Smooth muscle cell (in vitro differentiated cells): ENCODE measurements at regions not wholly inside any gene's neighbourhood (a gene's known extent, or its start where the extent isn't known, plus 50 kb on each side); places are given as distances from the start of the nearest gene placed in this dataset.

ENCODE experiments used
- DNase-seq: peaks from one replicate; lab custom pipeline; 2025; ENCODE audit not compliant: unreplicated experiment; lab: John Stamatoyannopoulos, UW
- H2AFZ ChIP-seq: fragments of 200-600 bp; sonication (generic); 2 replicates; pipeline ENCODE4 v1.6.0; 2016; ENCODE audit warnings: antibody characterized with exemption, low read depth, mild to moderate bottlenecking
- H3F3A ChIP-seq: fragments of 200-600 bp; sonication (generic); 2 replicates; pipeline ENCODE4 v1.6.0; 2017; ENCODE audit warnings: antibody characterized with exemption, low read depth
- H3K27ac ChIP-seq: fragments of 200-600 bp; sonication (generic); 2 replicates; pipeline ENCODE4 v1.5.1; 2016; ENCODE audit warnings: low read depth, mild to moderate bottlenecking
- H3K27me3 ChIP-seq: fragments of 200-600 bp; sonication (generic); 2 replicates; pipeline ENCODE4 v1.6.1; 2016; ENCODE audit warnings: low read depth, mild to moderate bottlenecking
- H3K36me3 ChIP-seq: fragments of 200-600 bp; sonication (generic); 2 replicates; pipeline ENCODE4 v1.5.1; 2016; ENCODE audit warnings: low read depth
- H3K4me1 ChIP-seq: fragments of 200-600 bp; sonication (generic); 2 replicates; pipeline ENCODE4 v1.5.1; 2016; ENCODE audit warnings: low read depth
- H3K4me2 ChIP-seq: fragments of 200-600 bp; sonication (generic); 2 replicates; pipeline ENCODE4 v1.6.0; 2016; ENCODE audit warnings: mild to moderate bottlenecking
- H3K4me3 ChIP-seq: fragments of 200-600 bp; sonication (generic); 2 replicates; pipeline ENCODE4 v1.5.1; 2016; ENCODE audit warnings: mild to moderate bottlenecking
- H3K79me2 ChIP-seq: fragments of 200-600 bp; sonication (generic); 2 replicates; pipeline ENCODE4 v1.6.0; 2016; ENCODE audit warnings: low read depth, mild to moderate bottlenecking
- H3K9ac ChIP-seq: fragments of 200-600 bp; sonication (generic); 2 replicates; pipeline ENCODE4 v1.6.0; 2016; ENCODE audit warnings: low read depth
- H3K9me3 ChIP-seq: fragments of 200-600 bp; sonication (generic); replicated peaks from 2 replicates; pipeline ENCODE4 v1.5.1; 2016; ENCODE audit warnings: low read depth
- H4K20me1 ChIP-seq: fragments of 200-600 bp; sonication (generic); 2 replicates; pipeline ENCODE4 v1.6.0; 2016; ENCODE audit warnings: low read depth
- CTCF ChIP-seq: fragments of 200-600 bp; sonication (generic); IDR thresholded peaks from 2 replicates; pipeline ENCODE4 v1.5.1; 2017; ENCODE audit warnings: borderline replicate concordance, mild to moderate bottlenecking, antibody characterized with exemption; ENCODE audit not compliant: insufficient read depth, poor library complexity, severe bottlenecking
- WGBS: methylation state at CpG from one replicate; pipeline ENCODE4 v1.1.7; 2016; ENCODE audit warnings: low lambda C conversion rate; 5-methylcytosine and 5-hydroxymethylcytosine counted together

GRCh38 chr2:128921751-128922150 is 603.1 kb upstream of the HS6ST1 start:
- no peaks in the 10 kb centered on the region for H3K4me1 ChIP-seq
- H3K27me3 ChIP-seq = no peaks in the 10 kb centered on the region
- H3K79me2 ChIP-seq = no peaks in the 10 kb centered on the region
- no peaks in the 10 kb centered on the region for H3F3A ChIP-seq
- no peak for TF ChIP-seq CTCF
- H3K9ac ChIP-seq = no peak overlapping the region
- no peak overlapping the region for H3K4me2 ChIP-seq
- no peak overlapping the region for H3K27ac ChIP-seq
- no peaks in the 10 kb centered on the region for H3K36me3 ChIP-seq
- H2AFZ ChIP-seq = no peak overlapping the region
- H4K20me1 ChIP-seq = no peaks in the 10 kb centered on the region
- H3K4me3 ChIP-seq = no peak overlapping the region
- 62% methylated on average over 2 of the region's 2 CpGs for WGBS
- no peak for DNase-seq
- peaks cover 8% of the 10 kb centered on the region for H3K9me3 ChIP-seq

- H3K4me3 ChIP-seq = no peak overlapping the region
- H3K9me3 ChIP-seq = peaks cover 4% of the 10 kb centered on the region
- H3F3A ChIP-seq = no peaks in the 10 kb centered on the region
- WGBS = 71% methylated on average over 2 of the region's 2 CpGs
- no peak overlapping the region for H3K9ac ChIP-seq
- H3K36me3 ChIP-seq = no peaks in the 10 kb centered on the region
- DNase-seq = no peak
- no peak overlapping the region for H3K27ac ChIP-seq
- H3K79me2 ChIP-seq = no peaks in the 10 kb centered on the region
- H3K4me2 ChIP-seq = no peak overlapping the region
- H2AFZ ChIP-seq = no peak overlapping the region
- no peaks in the 10 kb centered on the region for H4K20me1 ChIP-seq
- no peaks in the 10 kb centered on the region for H3K4me1 ChIP-seq
- TF ChIP-seq CTCF = no peak
- no peaks in the 10 kb centered on the region for H3K27me3 ChIP-seq
Measured at GRCh38 chr2:128922154-128922553, 603.5 kb upstream of the HS6ST1 start.

- Histone ChIP-seq H3K27me3 (no peaks in the 10 kb centered on the region), H3K4me2 (no peak overlapping the region), H3K36me3 (no peaks in the 10 kb centered on the region), H3K79me2 (no peaks in the 10 kb centered on the region), H4K20me1 (no peaks in the 10 kb centered on the region), H3K4me3 (no peak overlapping the region), H2AFZ (no peak overlapping the region), H3K9me3 (no peaks in the 10 kb centered on the region), H3K4me1 (no peaks in the 10 kb centered on the region), H3K27ac (no peak overlapping the region), H3F3A (no peaks in the 10 kb centered on the region), H3K9ac (no peak overlapping the region)
- no peak for DNase-seq
- TF ChIP-seq CTCF = no peak
Measured at GRCh38 chr2:128925631-128926030, 607.0 kb upstream of the HS6ST1 start.

- H3K79me2 ChIP-seq = no peaks in the 10 kb centered on the region
- H4K20me1 ChIP-seq = no peaks in the 10 kb centered on the region
- no peaks in the 10 kb centered on the region for H3F3A ChIP-seq
Measured at GRCh38 chr2:128930101-128930500, 611.4 kb upstream of the HS6ST1 start.

More at GRCh38 chr2:128930101-128930500, 611.4 kb upstream of the HS6ST1 start:
- Histone ChIP-seq H2AFZ (no peak overlapping the region), H3K4me3 (no peak overlapping the region), H3K27me3 (no peaks in the 10 kb centered on the region), H3K27ac (no peak overlapping the region), H3K36me3 (no peaks in the 10 kb centered on the region), H3K4me1 (no peaks in the 10 kb centered on the region), H3K9ac (no peak overlapping the region), H3K4me2 (no peak overlapping the region), H3K9me3 (no peaks in the 10 kb centered on the region)
- TF ChIP-seq CTCF = no peak
- DNase-seq = no peak
- WGBS = 85% methylated on average over 1 of the region's 1 CpG
